H1 (cell line): ENCODE measurements at regions not wholly inside any gene's neighbourhood (a gene's known extent, or its start where the extent isn't known, plus 50 kb on each side); places are given as distances from the start of the nearest gene placed in this dataset.

Experiments
- ATF2 ChIP-seq: IDR thresholded peaks from 2 replicates; pipeline ENCODE4 v1.6.1; 2012; ENCODE audit warnings: low read length, inconsistent platforms
- GABPA ChIP-seq: IDR thresholded peaks from 2 replicates; pipeline ENCODE4 v1.6.1; 2011; ENCODE audit warnings: mild to moderate bottlenecking, low read length, moderate library complexity, borderline replicate concordance; ENCODE audit not compliant: insufficient read depth
- TEAD4 ChIP-seq: IDR thresholded peaks from 2 replicates; pipeline ENCODE4 v1.6.1; 2012; ENCODE audit warnings: low read depth, low read length, inconsistent platforms, mixed read lengths
- TF ChIP-seq, protein P1 (sequence below), 3 experiments: IDR thresholded peaks; 1 replicate in 2 of 3; 2 replicates in 1 of 3; pipeline versions ENCODE4 v1.5.1 to v1.6.1; 2011; ENCODE audit warnings: low read length in 3 of 3, mild to moderate bottlenecking in 3 of 3, inconsistent platforms in 2 of 3, low read depth in 1 of 3, moderate library complexity in 1 of 3; ENCODE audit not compliant: insufficient read depth in 1 of 3; ENCODE audit errors: control extremely low read depth in 1 of 3

DNA sequence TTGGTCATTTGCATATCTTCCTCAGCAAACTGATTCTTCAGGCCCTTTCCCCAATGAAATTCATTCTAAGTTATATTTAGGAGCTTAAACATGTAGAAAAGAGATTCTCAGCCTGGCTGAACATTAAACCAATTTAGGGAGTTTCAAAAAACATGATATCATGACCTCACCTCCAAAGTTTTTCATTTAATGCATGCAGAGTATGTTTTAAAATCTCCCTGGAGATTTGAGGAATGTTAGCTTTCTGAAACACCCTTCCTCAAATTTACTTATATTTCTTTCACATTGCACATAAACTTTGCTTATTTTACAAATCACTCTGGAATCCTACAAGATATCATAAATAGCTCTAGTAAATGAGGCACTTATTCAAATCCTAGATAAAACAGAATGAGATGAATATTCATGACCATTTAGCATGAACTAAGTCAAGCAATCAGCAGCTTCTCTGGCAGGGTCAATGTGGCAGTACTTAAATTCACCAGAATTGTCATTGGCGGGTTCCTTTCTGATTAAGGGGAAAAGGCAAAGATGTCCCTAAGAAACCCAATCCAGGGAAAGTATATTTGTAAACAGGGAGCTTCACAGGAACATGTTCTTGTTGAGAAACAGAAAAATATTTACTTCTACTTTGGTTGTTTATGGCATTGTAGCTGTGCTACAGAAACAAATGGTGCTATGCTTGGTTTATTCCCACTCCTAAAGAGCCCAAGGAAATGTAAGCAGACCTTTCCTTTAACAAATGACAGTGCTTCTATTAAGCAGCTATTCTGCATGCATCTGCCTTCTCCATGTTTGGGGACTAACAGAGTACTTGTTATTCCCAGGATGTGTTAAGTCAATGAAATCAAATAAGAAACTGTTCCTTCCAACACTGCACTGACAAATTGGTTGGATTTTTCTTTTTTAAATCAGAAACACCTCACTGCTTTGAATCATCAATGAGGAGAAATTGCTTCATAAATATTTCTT lies 162.3 kb downstream of the C11orf87 start:
- TF ChIP-seq ATF2 (no peak), GABPA (no peak), TEAD4 (no peak)
- TF ChIP-seq, protein P1, sequence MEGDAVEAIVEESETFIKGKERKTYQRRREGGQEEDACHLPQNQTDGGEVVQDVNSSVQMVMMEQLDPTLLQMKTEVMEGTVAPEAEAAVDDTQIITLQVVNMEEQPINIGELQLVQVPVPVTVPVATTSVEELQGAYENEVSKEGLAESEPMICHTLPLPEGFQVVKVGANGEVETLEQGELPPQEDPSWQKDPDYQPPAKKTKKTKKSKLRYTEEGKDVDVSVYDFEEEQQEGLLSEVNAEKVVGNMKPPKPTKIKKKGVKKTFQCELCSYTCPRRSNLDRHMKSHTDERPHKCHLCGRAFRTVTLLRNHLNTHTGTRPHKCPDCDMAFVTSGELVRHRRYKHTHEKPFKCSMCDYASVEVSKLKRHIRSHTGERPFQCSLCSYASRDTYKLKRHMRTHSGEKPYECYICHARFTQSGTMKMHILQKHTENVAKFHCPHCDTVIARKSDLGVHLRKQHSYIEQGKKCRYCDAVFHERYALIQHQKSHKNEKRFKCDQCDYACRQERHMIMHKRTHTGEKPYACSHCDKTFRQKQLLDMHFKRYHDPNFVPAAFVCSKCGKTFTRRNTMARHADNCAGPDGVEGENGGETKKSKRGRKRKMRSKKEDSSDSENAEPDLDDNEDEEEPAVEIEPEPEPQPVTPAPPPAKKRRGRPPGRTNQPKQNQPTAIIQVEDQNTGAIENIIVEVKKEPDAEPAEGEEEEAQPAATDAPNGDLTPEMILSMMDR (IDR thresholded peaks at IDR 0.05; ENCODE audit: control extremely low read depth in 1 of 3, insufficient read depth in 1 of 3, low read depth in 1 of 3, low read length in 3 of 3) = no peak
